Uterus (tissue), 3 donors: ENCODE measurements at regions not wholly inside any gene's neighbourhood (a gene's known extent, or its start where the extent isn't known, plus 50 kb on each side); places are given as distances from the start of the nearest gene placed in this dataset.

Experiments
- DNase-seq, 2 donors: peaks; one replicate each; pipeline ENCODE4 v3.0.0-alpha.2; 2019 to 2020
- H3K27ac ChIP-seq, 2 donors: fragments of 200-600 bp; sonication (generic); 1 replicate in 1 of 2; 2 replicates in 1 of 2; pipeline ENCODE4 v1.5.1; 2016 to 2018
- H3K27me3 ChIP-seq, 2 donors: fragments of 200-600 bp; sonication (generic); one replicate each; pipeline ENCODE4 v1.5.1; 2018 to 2019; ENCODE audit warnings: control low read depth in 1 of 2
- H3K36me3 ChIP-seq, 2 donors: fragments of 200-600 bp; sonication (generic); one replicate each; pipeline ENCODE4 v1.5.1; 2019; ENCODE audit warnings: control low read depth in 1 of 2
- H3K4me1 ChIP-seq, 2 donors: fragments of 200-600 bp; sonication (generic); one replicate each; pipeline ENCODE4 v1.5.1; 2018 to 2019; ENCODE audit warnings: control low read depth in 1 of 2
- H3K4me3 ChIP-seq, 2 donors: fragments of 200-600 bp; sonication (generic); 1 replicate in 1 of 2; 2 replicates in 1 of 2; pipeline ENCODE4 v1.5.1; 2018 to 2019; ENCODE audit warnings: mild to moderate bottlenecking in 1 of 2
- H3K9me3 ChIP-seq, 2 donors: fragments of 200-600 bp; sonication (generic); one replicate each; pipeline ENCODE4 v1.5.1; 2019; ENCODE audit warnings: control low read depth in 1 of 2
- CTCF ChIP-seq, 4 experiments: fragments of 200-600 bp in 2 of 4; fragments of 450-650 bp in 2 of 4; sonication (generic) in 2 of 4; IDR thresholded peaks; one replicate each; pipeline ENCODE4 v1.5.1; 2016 to 2019; ENCODE audit warnings: antibody characterized with exemption in 4 of 4, mild to moderate bottlenecking in 2 of 4, moderate library complexity in 1 of 4
- POLR2A ChIP-seq, 2 donors: fragments of 450-650 bp; IDR thresholded peaks; one replicate each; pipeline ENCODE4 v1.6.1; 2016; ENCODE audit warnings: antibody characterized with exemption in 2 of 2, mild to moderate bottlenecking in 1 of 2, moderate library complexity in 1 of 2
- intact Hi-C: fragments of 100-400 bp; cut with DNase I; formaldehyde crosslinking; loops from one replicate; pipeline ENCODE4 v1.15.1; 2023; ENCODE audit warnings: low total_unique reads
- donor health status: DM: yes; HTN: yes; CAD: no.

GRCh38 chr1:5746611-5747425 is 245.4 kb downstream of the NPHP4 start:
- no peaks in the 10 kb centered on the region for H3K4me1 ChIP-seq
- no peak overlapping the region for H3K4me3 ChIP-seq
- intact Hi-C loops: no loop called here
- H3K27ac ChIP-seq: no peak overlapping the region
- no peak for TF ChIP-seq POLR2A (IDR thresholded peaks at IDR 0.05)
- H3K27me3 ChIP-seq: no peaks in the 10 kb centered on the region
- H3K9me3 ChIP-seq: no peaks in the 10 kb centered on the region
- DNase-seq: no peak
- H3K36me3 ChIP-seq: no peaks in the 10 kb centered on the region

GRCh38 chr1:5745800-5746610 is 246.2 kb downstream of the NPHP4 start:
- Histone ChIP-seq H3K9me3 (no peaks in the 10 kb centered on the region), H3K4me1 (no peaks in the 10 kb centered on the region), H3K36me3 (no peaks in the 10 kb centered on the region), H3K27me3 (no peaks in the 10 kb centered on the region), H3K27ac (no peak overlapping the region), H3K4me3 (no peak overlapping the region)
- TF ChIP-seq POLR2A (IDR thresholded peaks at IDR 0.05) (no peak), CTCF (IDR thresholded peaks at IDR 0.05) (peak; percentile 38 to 88 (median 72))
- intact Hi-C loops: no loop called here
- DNase-seq: peak; percentile 17 to 30

- no peak for DNase-seq
- Histone ChIP-seq H3K4me1 (no peaks in the 10 kb centered on the region), H3K4me3 (no peak overlapping the region), H3K9me3 (no peaks in the 10 kb centered on the region), H3K36me3 (no peaks in the 10 kb centered on the region), H3K27me3 (no peaks in the 10 kb centered on the region), H3K27ac (no peak overlapping the region)
- TF ChIP-seq POLR2A (IDR thresholded peaks at IDR 0.05) (no peak), CTCF (IDR thresholded peaks at IDR 0.05) (no peak)
- intact Hi-C loops: no loop called here
Measured at GRCh38 chr1:5744911-5745799, 247.1 kb downstream of the NPHP4 start.

GRCh38 chr1:5744341-5744740 is 247.9 kb downstream of the NPHP4 start:
- Histone ChIP-seq H3K36me3 (no peaks in the 10 kb centered on the region), H3K4me1 (no peaks in the 10 kb centered on the region), H3K27ac (no peak overlapping the region), H3K4me3 (no peak overlapping the region), H3K27me3 (no peaks in the 10 kb centered on the region), H3K9me3 (no peaks in the 10 kb centered on the region)
- DNase-seq: no peak
- no peak for TF ChIP-seq CTCF (IDR thresholded peaks at IDR 0.05)
- no peak for TF ChIP-seq POLR2A (IDR thresholded peaks at IDR 0.05)
- intact Hi-C loops: no loop called here

GRCh38 chr1:5743435-5744095 is 248.7 kb downstream of the NPHP4 start:
- TF ChIP-seq CTCF (IDR thresholded peaks at IDR 0.05) (no peak), POLR2A (IDR thresholded peaks at IDR 0.05) (no peak)
- Histone ChIP-seq H3K4me1 (no peaks in the 10 kb centered on the region), H3K27me3 (no peaks in the 10 kb centered on the region), H3K27ac (no peak overlapping the region), H3K36me3 (no peaks in the 10 kb centered on the region), H3K9me3 (no peaks in the 10 kb centered on the region), H3K4me3 (no peak overlapping the region)
- intact Hi-C loops: no loop called here
- no peak for DNase-seq
